ENCODE measurements at regions not wholly inside any gene's neighbourhood (a gene's known extent, or its start where the extent isn't known, plus 50 kb on each side); places are given as distances from the start of the nearest gene placed in this dataset.
"Not testable (repeated sequence)": the region's sequence is repeated elsewhere in the genome, so short reads cannot be mapped to it uniquely, and the experiment has no call there.

DNA sequence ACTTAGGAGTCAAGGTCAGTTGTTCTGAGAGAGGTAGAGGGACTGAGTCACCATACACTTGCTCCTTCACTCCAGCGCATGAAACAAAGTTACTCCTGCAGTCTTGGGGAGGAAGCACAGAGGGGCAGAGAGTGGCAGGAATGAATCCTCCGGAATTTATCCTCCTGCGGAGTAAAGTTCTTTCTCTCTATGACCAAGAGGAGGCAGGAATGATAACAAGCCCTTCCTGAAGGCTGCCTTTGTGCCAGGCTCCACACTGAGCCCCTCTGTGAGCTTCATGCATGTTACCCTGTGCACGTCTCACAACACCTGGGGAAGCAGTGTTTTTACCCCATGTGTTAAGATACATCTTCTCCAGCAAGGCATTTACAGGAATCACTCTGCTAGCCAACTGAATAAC is 458.4 kb downstream of the KLF12 start:
- DNase-seq (ENCODE audit: low read depth in 2 of 2), result no peak

GRCh38 chr13:73674570-73674969 is 459.6 kb downstream of the KLF12 start:
- no peak for DNase-seq (ENCODE audit: low read depth in 2 of 2)

GRCh38 chr13:73673931-73674330 is 460.3 kb downstream of the KLF12 start:
- no peak for DNase-seq (ENCODE audit: low read depth in 2 of 2)

DNA sequence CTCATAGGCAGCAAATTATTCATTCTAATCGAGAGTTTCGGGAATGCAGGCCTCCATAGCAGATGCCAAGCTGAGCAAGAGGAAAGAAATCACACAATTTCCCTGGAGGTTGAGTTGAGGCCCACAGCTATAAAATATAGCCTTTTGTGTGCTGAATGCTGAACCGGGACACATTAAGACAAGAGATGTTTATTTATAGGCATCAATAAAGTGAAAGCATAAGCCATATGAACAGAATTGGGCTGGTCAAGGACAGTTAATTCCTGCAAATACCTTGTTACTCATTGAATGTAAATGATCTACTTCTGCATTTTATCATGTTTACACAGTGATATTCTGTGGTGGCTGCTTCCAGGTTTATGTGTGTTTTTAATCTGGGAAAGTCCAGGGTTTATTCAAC is 461.7 kb downstream of the KLF12 start:
- no peak for DNase-seq (ENCODE audit: low read depth in 2 of 2)

GRCh38 chr13:73671732-73672131 is 462.5 kb downstream of the KLF12 start:
- no peak for DNase-seq (ENCODE audit: low read depth in 2 of 2)

DNA sequence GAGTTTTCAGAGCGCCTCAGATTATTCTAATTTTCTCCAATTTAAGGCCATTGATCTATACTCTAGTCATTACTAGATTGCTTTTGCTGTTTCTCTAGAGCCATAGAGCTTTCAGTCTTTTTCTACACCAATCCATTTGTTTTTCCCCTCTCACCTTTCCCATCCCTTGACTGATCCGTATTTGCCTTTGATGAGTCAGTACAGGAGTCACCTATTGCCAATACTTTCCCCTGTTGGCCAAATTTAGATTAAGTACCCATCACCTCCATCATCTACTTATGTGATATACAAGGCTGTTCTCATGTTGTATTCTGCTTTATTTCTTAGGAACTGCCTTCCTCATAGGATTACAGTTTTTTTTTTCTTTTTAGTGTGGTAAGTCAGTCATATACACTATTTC is 463.2 kb downstream of the KLF12 start:
- DNase-seq (ENCODE audit: low read depth in 2 of 2), result no peak

DNA sequence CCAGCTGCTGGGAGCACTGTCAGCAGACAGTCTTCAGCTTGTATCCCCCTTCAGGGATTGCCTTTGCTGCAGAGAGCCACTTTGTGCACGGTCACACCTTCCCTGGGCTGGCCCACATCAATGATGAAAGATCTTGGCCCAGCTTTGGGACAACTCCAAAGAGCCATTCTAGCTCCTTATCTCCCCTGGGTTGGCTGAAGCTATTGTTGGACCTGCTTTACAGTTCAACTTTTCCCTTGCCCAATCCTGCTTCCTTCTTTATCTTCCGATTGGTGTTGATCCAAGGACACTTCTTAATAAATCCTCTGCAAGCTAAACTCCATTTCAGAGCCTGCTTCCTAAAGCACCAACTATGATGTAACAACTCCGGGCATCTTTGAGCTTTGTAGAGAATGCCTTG is 466.4 kb downstream of the KLF12 start:
- DNase-seq (ENCODE audit: low read depth in 2 of 2), result no peak

- DNase-seq (ENCODE audit: low read depth in 2 of 2), result no peak
Measured at GRCh38 chr13:73665261-73665660, 468.9 kb downstream of the KLF12 start.

DNA sequence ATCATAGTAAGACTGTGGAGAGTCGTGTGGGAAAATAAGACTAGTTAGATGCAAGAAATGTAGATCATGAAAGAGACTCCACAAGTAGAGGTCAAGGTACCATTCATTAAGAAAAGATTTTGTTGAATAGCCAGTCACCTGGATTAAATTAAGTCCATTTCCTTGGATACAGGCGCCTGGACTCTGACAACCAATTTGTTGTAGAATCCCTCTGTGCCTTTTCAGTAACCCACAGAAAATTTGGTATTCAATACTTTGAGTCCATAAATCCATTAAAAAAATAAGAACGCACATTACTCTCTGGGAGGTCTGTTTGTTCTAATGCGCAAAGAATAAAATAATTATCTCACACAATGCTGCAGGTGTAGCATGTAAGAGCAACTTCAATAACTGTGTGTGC is 469.4 kb downstream of the KLF12 start:
- no peak for DNase-seq (ENCODE audit: low read depth in 2 of 2)

DNA sequence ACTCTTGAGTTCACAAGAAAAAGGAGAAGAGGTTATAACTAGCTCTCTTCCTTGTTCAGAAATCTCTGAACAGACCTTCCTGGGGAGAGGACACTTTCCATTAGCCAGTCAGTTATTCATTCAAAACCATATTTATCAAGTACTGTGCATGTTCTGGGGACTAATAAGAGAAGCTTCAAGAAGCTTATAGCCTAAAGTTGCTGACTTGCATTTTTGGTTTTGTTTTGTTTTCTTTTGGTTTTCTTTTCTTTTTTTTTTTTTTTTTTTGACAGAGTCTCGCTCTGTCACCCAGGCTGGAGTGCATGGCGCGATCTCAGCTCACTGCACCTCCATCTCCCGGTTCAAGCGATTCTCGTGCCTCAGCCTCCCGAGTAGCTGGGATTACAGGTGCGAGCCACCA is 471.4 kb downstream of the KLF12 start:
- no peak for DNase-seq (ENCODE audit: low read depth in 2 of 2)

GRCh38 chr13:73661687-73662425 is 472.3 kb downstream of the KLF12 start:
- DNase-seq (ENCODE audit: low read depth in 2 of 2), result no peak

DNA sequence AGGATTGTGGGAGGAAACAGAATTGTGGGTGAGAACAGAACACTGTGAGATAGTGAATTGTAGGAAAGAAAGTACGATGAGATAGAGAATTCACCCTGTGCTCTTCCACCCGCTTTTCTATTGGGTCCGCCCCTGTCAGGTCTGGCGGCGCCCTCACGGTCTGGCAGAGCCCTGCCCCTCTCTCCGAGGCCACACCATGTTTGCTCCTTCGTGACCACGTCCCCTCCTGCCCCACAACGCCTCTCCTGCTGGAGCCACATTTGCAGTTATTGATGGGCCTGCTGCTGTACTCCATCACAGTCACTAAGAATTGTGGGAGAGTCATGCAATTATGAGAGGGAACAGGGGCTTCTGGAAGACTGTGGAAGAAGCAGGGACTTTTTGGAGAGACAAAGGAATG is 473.1 kb downstream of the KLF12 start:
- DNase-seq (ENCODE audit: low read depth in 2 of 2), result no peak

- DNase-seq (ENCODE audit: low read depth in 2 of 2), result no peak
Measured at GRCh38 chr13:73658639-73659038, 475.6 kb downstream of the KLF12 start.

DNA sequence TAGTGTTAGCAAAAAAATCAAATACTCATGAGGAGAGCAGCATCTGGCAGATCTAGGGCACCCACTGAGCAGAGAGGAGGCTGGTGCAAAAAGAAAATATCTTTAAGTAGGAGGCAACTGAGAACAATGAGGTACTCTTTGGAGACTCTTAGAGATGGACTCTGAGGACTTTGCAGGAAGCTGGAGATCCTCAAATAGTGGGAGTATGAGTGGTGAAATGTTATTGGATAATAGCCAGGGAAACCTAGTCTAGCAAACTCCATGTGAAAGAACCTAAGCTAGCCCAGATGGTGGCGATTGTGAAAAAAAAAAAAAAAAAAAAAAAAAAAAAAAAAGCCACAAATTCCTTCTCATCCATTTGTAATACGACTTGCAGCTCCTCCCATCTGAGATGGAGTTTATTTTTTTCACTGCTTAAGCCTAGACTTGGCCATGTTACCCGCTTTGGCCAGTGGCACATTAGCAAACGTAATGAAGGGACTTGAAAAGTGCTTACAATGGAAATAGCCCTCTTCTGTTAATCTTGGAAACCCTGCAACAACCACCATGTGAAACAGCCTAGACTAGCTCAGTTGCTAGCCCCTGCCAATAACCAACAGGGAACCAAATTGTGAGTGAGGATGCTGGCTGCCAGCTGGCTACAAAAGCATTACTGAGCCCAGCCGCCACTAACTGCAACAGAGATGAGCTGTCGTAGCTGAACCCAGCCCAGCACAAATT is 476.2 kb downstream of the KLF12 start:
- DNase-seq (ENCODE audit: low read depth in 2 of 2), result no peak

GRCh38 chr13:73656863-73657262 is 477.3 kb downstream of the KLF12 start:
- DNase-seq (ENCODE audit: low read depth in 2 of 2), result no peak

DNA sequence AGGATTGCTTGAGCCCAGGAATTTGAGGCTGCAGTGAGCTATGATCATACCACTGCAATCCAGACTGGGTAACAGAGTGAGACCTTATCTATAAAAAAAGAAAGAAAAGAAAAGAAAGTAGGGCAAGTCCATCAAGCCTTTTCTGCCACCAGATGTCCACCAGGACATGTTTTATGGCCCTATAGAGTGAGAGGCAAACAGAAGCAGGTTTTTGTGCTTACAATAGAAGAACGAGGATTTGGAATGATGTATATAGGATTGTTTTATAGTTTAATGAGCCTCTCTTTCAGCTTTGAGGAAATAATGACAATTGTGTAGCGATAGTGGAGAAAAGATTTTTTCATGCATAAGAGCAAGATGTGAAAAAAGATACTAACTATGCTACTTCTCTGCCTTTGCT is 480.5 kb downstream of the KLF12 start:
- DNase-seq (ENCODE audit: low read depth in 2 of 2), result no peak

DNA sequence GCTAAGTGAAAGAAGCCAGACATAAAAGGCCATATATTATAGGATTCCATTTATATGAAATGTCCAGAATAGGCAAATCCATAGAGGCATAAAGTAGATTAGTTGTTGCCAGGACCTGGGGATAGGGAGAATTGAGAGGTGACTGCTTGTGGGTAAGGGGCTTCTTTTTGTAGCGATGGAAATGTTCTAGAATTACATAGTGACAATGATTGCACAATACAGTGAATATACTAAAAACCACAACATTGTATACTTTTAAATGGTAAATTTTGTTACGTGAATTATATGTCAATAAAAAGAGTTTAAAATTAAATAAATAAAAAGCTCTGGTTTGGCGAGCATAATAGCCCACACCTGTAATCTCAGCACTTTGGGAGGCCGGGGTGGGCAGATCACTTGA is 486.8 kb downstream of the KLF12 start:
- no peak for DNase-seq (ENCODE audit: low read depth in 2 of 2)

GRCh38 chr13:73640476-73641179 is 493.6 kb downstream of the KLF12 start:
- DNase-seq (ENCODE audit: low read depth in 2 of 2), result not testable (repeated sequence)

DNA sequence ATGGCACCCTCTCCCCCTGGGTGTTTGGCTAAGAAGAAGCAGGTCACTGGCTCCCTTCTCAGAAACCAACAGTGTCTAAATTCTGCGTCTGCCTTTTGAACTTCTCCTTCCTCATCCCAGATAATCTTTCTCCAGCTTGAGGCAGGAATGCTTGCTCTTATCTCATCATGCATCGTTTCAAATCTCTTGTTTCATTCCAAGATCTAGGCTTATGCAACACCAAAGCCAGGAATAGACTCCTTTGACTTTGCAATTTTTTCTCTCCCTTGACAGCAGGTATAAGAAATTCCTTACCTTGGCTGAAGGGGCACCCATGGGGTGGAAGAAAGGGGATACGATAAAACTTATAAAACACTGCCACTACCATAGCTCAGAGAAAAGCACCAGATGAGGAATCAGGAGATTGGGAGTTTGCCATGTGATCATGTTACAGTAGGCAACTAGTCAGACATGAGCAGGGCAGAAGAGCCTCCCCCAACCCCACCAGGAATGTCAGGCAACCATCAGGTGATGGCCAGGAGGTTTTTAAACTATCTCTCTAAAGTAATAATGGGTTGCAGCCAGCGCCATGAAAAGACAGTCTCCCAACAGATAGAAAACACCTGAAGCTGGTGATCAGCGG is 498.9 kb downstream of the KLF12 start:
- no peak for DNase-seq (ENCODE audit: low read depth in 2 of 2)

- no peak for DNase-seq (ENCODE audit: low read depth in 2 of 2)
Measured at GRCh38 chr13:73633817-73634460, 500.3 kb downstream of the KLF12 start.

- no peak for DNase-seq (ENCODE audit: low read depth in 2 of 2)
Measured at GRCh38 chr13:73631411-73631810, 502.8 kb downstream of the KLF12 start.
